WTC11 (cell line): ENCODE measurements at regions not wholly inside any gene's neighbourhood (a gene's known extent, or its start where the extent isn't known, plus 50 kb on each side); places are given as distances from the start of the nearest gene placed in this dataset.

ENCODE experiments used
- EMX1 ChIP-seq: fragments of 250-450 bp; sonication (Bioruptor Pico); IDR thresholded peaks from 2 replicates; pipeline ENCODE4 v1.8.0; 2021; ENCODE audit warnings: mild to moderate bottlenecking
- FOXJ3 ChIP-seq: sonication (generic); formaldehyde crosslinking; IDR thresholded peaks from 2 replicates; pipeline ENCODE4 v1.9.0; 2021; ENCODE audit warnings: missing genetic modification reagents, mild to moderate bottlenecking, borderline replicate concordance
- NFYB ChIP-seq: sonication (generic); formaldehyde crosslinking; conservative IDR thresholded peaks from 2 replicates; pipeline ENCODE4 v1.8.0; 2022; ENCODE audit warnings: low read depth, missing genetic modification reagents
- USF2 ChIP-seq: sonication (generic); formaldehyde crosslinking; IDR thresholded peaks from 2 replicates; pipeline ENCODE4 v1.8.1; 2023; ENCODE audit warnings: mild to moderate bottlenecking, missing genetic modification reagents, moderate library complexity
- ZBTB43 ChIP-seq: sonication (generic); formaldehyde crosslinking; IDR thresholded peaks from 2 replicates; pipeline ENCODE4 v1.8.1; 2023; ENCODE audit warnings: mild to moderate bottlenecking, missing genetic modification reagents
- TF ChIP-seq, protein P1 (sequence below): sonication (generic); formaldehyde crosslinking; IDR thresholded peaks from 2 replicates; pipeline ENCODE4 v1.8.1; 2023; ENCODE audit warnings: mild to moderate bottlenecking, missing genetic modification reagents, borderline replicate concordance

- TF ChIP-seq, protein P1, sequence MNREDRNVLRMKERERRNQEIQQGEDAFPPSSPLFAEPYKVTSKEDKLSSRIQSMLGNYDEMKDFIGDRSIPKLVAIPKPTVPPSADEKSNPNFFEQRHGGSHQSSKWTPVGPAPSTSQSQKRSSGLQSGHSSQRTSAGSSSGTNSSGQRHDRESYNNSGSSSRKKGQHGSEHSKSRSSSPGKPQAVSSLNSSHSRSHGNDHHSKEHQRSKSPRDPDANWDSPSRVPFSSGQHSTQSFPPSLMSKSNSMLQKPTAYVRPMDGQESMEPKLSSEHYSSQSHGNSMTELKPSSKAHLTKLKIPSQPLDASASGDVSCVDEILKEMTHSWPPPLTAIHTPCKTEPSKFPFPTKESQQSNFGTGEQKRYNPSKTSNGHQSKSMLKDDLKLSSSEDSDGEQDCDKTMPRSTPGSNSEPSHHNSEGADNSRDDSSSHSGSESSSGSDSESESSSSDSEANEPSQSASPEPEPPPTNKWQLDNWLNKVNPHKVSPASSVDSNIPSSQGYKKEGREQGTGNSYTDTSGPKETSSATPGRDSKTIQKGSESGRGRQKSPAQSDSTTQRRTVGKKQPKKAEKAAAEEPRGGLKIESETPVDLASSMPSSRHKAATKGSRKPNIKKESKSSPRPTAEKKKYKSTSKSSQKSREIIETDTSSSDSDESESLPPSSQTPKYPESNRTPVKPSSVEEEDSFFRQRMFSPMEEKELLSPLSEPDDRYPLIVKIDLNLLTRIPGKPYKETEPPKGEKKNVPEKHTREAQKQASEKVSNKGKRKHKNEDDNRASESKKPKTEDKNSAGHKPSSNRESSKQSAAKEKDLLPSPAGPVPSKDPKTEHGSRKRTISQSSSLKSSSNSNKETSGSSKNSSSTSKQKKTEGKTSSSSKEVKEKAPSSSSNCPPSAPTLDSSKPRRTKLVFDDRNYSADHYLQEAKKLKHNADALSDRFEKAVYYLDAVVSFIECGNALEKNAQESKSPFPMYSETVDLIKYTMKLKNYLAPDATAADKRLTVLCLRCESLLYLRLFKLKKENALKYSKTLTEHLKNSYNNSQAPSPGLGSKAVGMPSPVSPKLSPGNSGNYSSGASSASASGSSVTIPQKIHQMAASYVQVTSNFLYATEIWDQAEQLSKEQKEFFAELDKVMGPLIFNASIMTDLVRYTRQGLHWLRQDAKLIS (CRISPR knock-in tag): no peak
- TF ChIP-seq EMX1 (CRISPR knock-in tag) (no peak), ZBTB43 (no peak), FOXJ3 (CRISPR knock-in tag) (no peak), USF2 (CRISPR knock-in tag) (no peak), NFYB (CRISPR knock-in tag) (no peak)
Measured at GRCh38 chr9:80351612-80352011, 779.8 kb downstream of the TLE4 start.
